SJCRH30 (cell line): ENCODE measurements at regions not wholly inside any gene's neighbourhood (a gene's known extent, or its start where the extent isn't known, plus 50 kb on each side); places are given as distances from the start of the nearest gene placed in this dataset.

Experiments used
- DNase-seq, 2 experiments: peaks; one replicate each; pipeline ENCODE4 v3.0.0-alpha.2; 2015 to 2020
- H3K27ac ChIP-seq: fragments of 250-450 bp; sonication (Bioruptor Pico); 2 replicates; pipeline ENCODE4 v1.5.1; 2020; ENCODE audit warnings: mild to moderate bottlenecking, moderate library complexity
- H3K27me3 ChIP-seq: fragments of 250-450 bp; sonication (Bioruptor Pico); 2 replicates; pipeline ENCODE4 v1.5.1; 2020; ENCODE audit warnings: mild to moderate bottlenecking, moderate library complexity
- H3K36me3 ChIP-seq: fragments of 250-450 bp; sonication (Bioruptor Pico); 2 replicates; pipeline ENCODE4 v1.5.1; 2020; ENCODE audit warnings: mild to moderate bottlenecking, moderate library complexity
- H3K4me1 ChIP-seq: fragments of 250-450 bp; sonication (Bioruptor Pico); 2 replicates; pipeline ENCODE4 v1.5.1; 2020; ENCODE audit warnings: mild to moderate bottlenecking, moderate library complexity
- H3K4me3 ChIP-seq: fragments of 250-450 bp; sonication (Bioruptor Pico); 2 replicates; pipeline ENCODE4 v1.5.1; 2020; ENCODE audit warnings: mild to moderate bottlenecking, moderate library complexity
- H3K9me3 ChIP-seq: fragments of 250-450 bp; sonication (Bioruptor Pico); replicated peaks from 2 replicates; pipeline ENCODE4 v1.5.1; 2020; ENCODE audit warnings: mild to moderate bottlenecking, moderate library complexity

- H3K4me1 ChIP-seq = no peaks in the 10 kb centered on the region
- H3K4me3 ChIP-seq = no peak overlapping the region
- no peaks in the 10 kb centered on the region for H3K9me3 ChIP-seq
- no peak overlapping the region for H3K27ac ChIP-seq
- H3K27me3 ChIP-seq = no peaks in the 10 kb centered on the region
- H3K36me3 ChIP-seq = no peaks in the 10 kb centered on the region
- DNase-seq = no peak
Observed at GRCh38 chr6:1027795-1028569, 283.9 kb upstream of the FOXQ1 start.

DNA sequence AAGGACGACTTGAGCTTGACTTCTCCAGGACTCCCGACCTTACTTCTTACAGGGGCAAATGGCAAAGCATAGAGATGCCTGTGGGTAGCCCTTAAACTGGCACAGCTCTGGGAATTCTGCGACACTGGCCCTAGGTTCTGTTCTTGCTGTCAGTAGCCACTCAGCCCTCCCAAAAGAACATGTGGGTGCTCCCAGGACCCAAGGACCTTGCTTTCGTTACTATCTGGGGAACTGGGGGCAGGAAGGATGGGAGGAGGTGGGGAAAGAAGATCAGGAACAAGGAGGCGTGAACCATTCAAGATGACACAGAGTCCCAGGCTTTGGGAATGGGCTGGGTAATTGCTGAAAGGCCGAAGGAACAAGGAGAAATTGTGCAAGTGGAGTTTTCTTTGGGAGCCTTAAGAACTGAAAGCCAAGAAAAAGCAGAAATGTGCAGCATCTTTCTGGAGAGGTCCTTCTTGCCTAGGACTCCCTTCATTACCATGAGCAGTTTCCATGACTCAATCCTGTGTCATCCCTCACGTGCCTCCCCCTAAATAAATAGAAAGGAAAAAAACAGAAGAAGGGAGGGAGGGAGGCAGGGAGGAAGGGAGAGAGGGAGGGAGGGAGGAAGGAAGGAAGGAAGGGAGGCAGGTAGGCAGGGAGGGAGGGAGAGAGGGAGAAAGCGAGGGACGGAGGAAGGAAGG is 284.6 kb upstream of the FOXQ1 start:
- no peak for DNase-seq
- no peaks in the 10 kb centered on the region for H3K36me3 ChIP-seq
- H3K27me3 ChIP-seq = no peaks in the 10 kb centered on the region
- no peaks in the 10 kb centered on the region for H3K9me3 ChIP-seq
- no peak overlapping the region for H3K27ac ChIP-seq
- no peaks in the 10 kb centered on the region for H3K4me1 ChIP-seq
- H3K4me3 ChIP-seq = no peak overlapping the region

GRCh38 chr6:1025821-1026220 is 286.1 kb upstream of the FOXQ1 start:
- H3K36me3 ChIP-seq = no peaks in the 10 kb centered on the region
- H3K27ac ChIP-seq = no peak overlapping the region
- no peaks in the 10 kb centered on the region for H3K9me3 ChIP-seq
- no peaks in the 10 kb centered on the region for H3K27me3 ChIP-seq
- no peak for DNase-seq
- H3K4me1 ChIP-seq = no peaks in the 10 kb centered on the region
- no peak overlapping the region for H3K4me3 ChIP-seq

- H3K27ac ChIP-seq = no peak overlapping the region
- no peaks in the 10 kb centered on the region for H3K36me3 ChIP-seq
- H3K4me1 ChIP-seq = no peaks in the 10 kb centered on the region
- no peak overlapping the region for H3K4me3 ChIP-seq
- no peaks in the 10 kb centered on the region for H3K27me3 ChIP-seq
- no peak for DNase-seq
- H3K9me3 ChIP-seq = no peaks in the 10 kb centered on the region
Observed at GRCh38 chr6:1024587-1024986, 287.3 kb upstream of the FOXQ1 start.

DNA sequence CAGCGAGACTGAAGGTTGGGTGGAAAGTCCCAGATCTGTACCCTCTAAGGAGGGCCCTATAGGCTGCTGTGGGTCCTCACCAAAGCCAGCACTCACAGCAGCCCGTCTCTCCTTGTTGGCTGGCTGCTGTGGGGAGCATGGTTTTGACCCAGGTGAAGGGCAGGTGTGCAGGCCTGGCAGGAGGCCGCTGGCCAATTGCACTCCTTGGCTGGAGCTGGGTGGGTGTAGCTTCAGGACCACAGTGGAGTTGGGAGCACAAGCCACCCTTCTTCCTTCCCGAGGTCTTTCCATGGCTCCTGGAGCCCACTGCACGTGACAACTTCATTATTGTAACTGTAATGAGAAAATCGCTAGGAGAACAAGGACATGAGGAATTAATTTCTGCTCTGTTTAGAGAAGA is 287.7 kb upstream of the FOXQ1 start:
- Histone ChIP-seq H3K9me3 (no peaks in the 10 kb centered on the region), H3K4me3 (no peak overlapping the region), H3K27ac (no peak overlapping the region), H3K4me1 (no peaks in the 10 kb centered on the region), H3K27me3 (no peaks in the 10 kb centered on the region), H3K36me3 (no peaks in the 10 kb centered on the region)
- no peak for DNase-seq

DNA sequence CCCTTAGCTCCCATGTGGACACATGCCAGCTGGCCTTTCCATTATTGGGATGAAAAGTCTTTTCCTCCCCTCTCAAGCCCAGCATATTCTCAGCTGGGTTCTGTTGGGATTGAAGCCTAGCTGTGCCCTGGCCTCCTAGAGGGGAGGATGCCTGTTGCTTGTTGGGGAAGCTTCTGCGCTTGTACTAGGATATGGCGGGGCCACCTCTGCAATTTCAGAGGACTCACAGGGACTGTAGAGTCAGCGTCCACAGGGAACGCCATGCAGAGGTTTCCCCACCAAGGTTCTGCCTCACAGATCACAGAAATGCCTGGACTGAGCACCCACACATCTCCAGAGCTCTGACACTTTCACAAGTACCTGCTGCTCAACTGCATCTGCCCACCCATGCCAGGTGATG is 288.7 kb upstream of the FOXQ1 start:
- Histone ChIP-seq H3K4me3 (no peak overlapping the region), H3K4me1 (no peaks in the 10 kb centered on the region), H3K27me3 (no peaks in the 10 kb centered on the region), H3K27ac (no peak overlapping the region), H3K9me3 (no peaks in the 10 kb centered on the region), H3K36me3 (no peaks in the 10 kb centered on the region)
- no peak for DNase-seq

- DNase-seq = no peak
- no peaks in the 10 kb centered on the region for H3K36me3 ChIP-seq
- H3K4me1 ChIP-seq = no peaks in the 10 kb centered on the region
- no peaks in the 10 kb centered on the region for H3K27me3 ChIP-seq
- H3K9me3 ChIP-seq = no peaks in the 10 kb centered on the region
- no peak overlapping the region for H3K27ac ChIP-seq
- H3K4me3 ChIP-seq = no peak overlapping the region
Observed at GRCh38 chr6:1022719-1023118, 289.2 kb upstream of the FOXQ1 start.

GRCh38 chr6:1020837-1021236 is 291.1 kb upstream of the FOXQ1 start:
- Histone ChIP-seq H3K9me3 (no peaks in the 10 kb centered on the region), H3K27ac (no peak overlapping the region), H3K36me3 (no peaks in the 10 kb centered on the region), H3K4me1 (no peaks in the 10 kb centered on the region), H3K4me3 (no peak overlapping the region), H3K27me3 (no peaks in the 10 kb centered on the region)
- DNase-seq = no peak

DNA sequence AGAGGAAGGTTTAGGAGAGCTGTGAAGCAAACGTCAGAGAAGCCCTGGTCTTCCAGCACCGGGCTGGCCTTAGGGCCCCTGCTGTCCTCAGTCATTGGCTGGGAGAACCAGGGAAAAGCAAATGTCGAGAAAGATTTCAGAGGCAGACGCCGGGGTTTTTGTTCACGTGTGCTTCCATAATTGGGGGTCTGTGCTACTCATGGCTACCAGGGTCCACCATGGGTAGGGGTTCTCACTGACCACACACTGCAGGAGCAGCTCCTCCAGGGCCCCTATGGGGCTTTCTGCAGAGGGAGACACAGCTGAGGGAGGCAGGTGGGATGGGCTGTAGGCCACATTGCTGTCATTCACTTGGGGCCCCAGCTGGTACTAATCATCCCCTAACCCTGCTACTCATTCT is 291.8 kb upstream of the FOXQ1 start:
- H3K36me3 ChIP-seq = no peaks in the 10 kb centered on the region
- no peak for DNase-seq

GRCh38 chr6:1018041-1018440 is 293.9 kb upstream of the FOXQ1 start:
- DNase-seq = no peak
- H3K27me3 ChIP-seq = no peaks in the 10 kb centered on the region
- no peaks in the 10 kb centered on the region for H3K4me1 ChIP-seq
- H3K27ac ChIP-seq = no peak overlapping the region
- no peak overlapping the region for H3K4me3 ChIP-seq
- no peaks in the 10 kb centered on the region for H3K36me3 ChIP-seq
- no peaks in the 10 kb centered on the region for H3K9me3 ChIP-seq

More for the DNA sequence above, 291.8 kb upstream of the FOXQ1 start:
- Histone ChIP-seq H3K9me3 (no peaks in the 10 kb centered on the region), H3K4me3 (no peak overlapping the region), H3K27me3 (no peaks in the 10 kb centered on the region), H3K27ac (no peak overlapping the region), H3K4me1 (no peaks in the 10 kb centered on the region)

DNA sequence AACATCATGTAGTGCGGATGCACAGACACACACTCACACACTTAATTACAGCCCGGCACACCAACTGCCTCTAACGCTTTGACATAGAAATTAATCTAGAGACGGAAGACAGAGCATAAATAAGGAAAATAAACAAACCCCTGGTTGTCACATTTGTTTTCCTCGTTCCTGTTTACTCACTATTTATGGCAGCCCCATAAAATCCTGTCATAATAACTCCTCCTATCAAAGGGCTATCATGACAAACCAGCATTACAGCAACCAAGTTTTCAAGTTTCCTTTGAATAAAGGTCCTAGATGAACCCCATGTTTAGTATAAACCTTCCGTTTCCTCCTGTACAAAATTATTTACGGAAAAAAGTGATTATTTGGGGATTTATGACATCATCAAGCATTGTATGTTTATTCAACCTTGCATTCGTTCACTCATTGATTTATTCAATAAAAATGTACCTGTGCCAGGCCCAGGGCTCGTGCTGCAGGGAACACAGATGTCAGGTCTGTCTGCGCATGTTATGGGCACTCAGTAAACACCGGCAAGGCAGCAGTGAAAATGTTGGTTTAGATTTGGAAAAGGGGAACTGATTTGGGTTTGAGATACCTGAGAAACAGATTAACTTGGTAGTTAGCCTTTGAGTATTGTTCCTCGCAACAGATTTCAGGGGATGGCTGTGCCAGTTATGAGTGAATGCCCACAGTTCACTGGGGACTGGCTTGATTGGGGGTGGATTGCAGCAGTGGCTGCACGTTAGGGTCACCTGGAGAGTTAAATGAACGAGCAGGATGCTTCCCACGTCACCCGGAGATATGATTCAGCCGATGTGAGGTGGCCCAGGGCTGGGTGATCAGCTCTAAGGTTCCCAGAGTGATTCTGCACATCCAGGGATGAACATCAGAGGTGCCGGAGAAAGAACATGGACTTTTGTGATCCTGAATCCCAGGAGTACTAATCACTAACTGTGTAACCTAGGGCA is 295.3 kb upstream of the FOXQ1 start:
- Histone ChIP-seq H3K27me3 (no peaks in the 10 kb centered on the region), H3K4me3 (no peak overlapping the region), H3K36me3 (no peaks in the 10 kb centered on the region), H3K4me1 (no peaks in the 10 kb centered on the region), H3K27ac (no peak overlapping the region), H3K9me3 (no peaks in the 10 kb centered on the region)
- no peak for DNase-seq

DNA sequence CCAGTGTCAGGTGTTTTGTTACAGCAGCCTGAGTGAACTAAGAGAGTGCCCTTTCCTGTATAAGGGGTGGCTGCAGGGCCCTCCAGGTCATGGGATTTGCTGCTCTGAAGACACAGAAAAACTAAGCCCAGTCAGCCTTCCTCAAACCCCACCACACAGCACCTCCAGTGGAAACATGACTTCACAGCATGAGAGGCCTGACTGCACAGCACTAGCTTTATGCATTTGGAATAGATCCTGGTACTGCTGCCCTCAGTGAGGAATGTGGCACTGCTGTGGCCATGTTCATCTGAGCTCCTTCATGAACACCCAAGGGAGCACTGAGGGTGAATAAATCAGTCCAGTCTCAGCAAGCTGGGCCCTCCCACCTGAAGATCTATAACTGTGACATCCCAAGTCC is 296.1 kb upstream of the FOXQ1 start:
- Histone ChIP-seq H3K4me1 (no peaks in the 10 kb centered on the region), H3K4me3 (no peak overlapping the region), H3K9me3 (no peaks in the 10 kb centered on the region), H3K27me3 (no peaks in the 10 kb centered on the region), H3K27ac (no peak overlapping the region), H3K36me3 (no peaks in the 10 kb centered on the region)
- no peak for DNase-seq

GRCh38 chr6:1014431-1014807 is 297.5 kb upstream of the FOXQ1 start:
- Histone ChIP-seq H3K36me3 (no peaks in the 10 kb centered on the region), H3K27me3 (no peaks in the 10 kb centered on the region), H3K4me3 (no peak overlapping the region), H3K4me1 (no peaks in the 10 kb centered on the region), H3K27ac (no peak overlapping the region), H3K9me3 (no peaks in the 10 kb centered on the region)
- no peak for DNase-seq

DNA sequence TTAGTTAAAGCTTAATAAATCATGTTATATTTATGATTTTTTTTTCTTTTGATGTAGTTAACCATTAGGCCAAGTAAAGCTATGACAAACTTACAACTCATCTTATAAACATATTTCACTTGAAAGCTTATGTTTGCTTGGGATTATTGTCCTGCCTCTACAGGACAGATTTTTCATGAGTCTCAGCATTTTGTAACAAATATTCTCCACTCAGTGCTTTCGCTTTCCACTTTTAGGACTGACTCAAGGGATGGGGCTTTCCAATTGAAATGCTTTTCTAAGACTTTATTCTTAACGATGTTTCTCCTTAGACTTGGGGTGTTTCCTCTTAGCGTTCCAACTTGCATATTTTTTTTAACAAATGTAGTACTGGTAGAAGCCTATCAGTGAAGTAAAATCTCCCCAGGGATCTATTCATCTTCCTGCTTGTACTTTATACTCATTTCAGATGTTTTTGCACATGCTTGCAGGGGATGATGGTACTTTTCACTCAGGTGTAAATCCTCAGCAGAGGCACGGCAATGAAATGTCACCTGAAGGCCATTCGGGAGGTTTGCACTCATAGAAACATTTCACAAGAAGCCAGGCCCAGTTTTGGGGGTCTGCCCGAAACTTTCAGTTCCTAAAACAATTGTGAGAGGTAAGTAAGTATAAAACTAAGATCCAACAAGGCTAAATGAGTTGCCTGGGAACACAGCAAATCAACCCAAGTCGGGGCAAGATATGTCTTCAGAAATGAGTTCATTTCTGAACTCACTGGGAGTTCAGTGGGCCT is 298.1 kb upstream of the FOXQ1 start:
- H3K27me3 ChIP-seq = no peaks in the 10 kb centered on the region
- H3K36me3 ChIP-seq = no peaks in the 10 kb centered on the region
- H3K4me3 ChIP-seq = no peak overlapping the region
- H3K27ac ChIP-seq = no peak overlapping the region
- DNase-seq = no peak
- H3K9me3 ChIP-seq = no peaks in the 10 kb centered on the region
- no peaks in the 10 kb centered on the region for H3K4me1 ChIP-seq
